Activated CD8-positive, alpha-beta memory T cell treated with anti-CD3 and anti-CD28 coated beads for 36 hours (primary cell): ENCODE measurements at regions not wholly inside any gene's neighbourhood (a gene's known extent, or its start where the extent isn't known, plus 50 kb on each side); places are given as distances from the start of the nearest gene placed in this dataset.

ENCODE experiments used
- CTCF ChIA-PET: fragments of 350-600 bp; sonication (Branson Sonifier 250); formaldehyde crosslinking; loops from one replicate; lab custom pipeline; 2021; ENCODE audit warnings: antibody characterized with exemption; lab: Charles Lee
- POLR2A ChIA-PET: fragments of 350-600 bp; sonication (Branson Sonifier 250); formaldehyde crosslinking; loops from one replicate; lab custom pipeline; 2021; ENCODE audit warnings: antibody characterized with exemption; lab: Charles Lee

- CTCF ChIA-PET, result interaction anchor here (1.3 kb wide), 1 partner anchor 14 kb away, joined by 3 read pairs; no protein-coding TSS in a partner anchor
- POLR2A ChIA-PET, result no interaction called here
Measured at GRCh38 chr2:100655936-100656534, 93.2 kb downstream of the PDCL3 start.

GRCh38 chr2:100658017-100658416, 95.2 kb downstream of the PDCL3 start:
- CTCF ChIA-PET, result no interaction called here
- POLR2A ChIA-PET, result no interaction called here

GRCh38 chr2:100660851-100661584, 98.2 kb downstream of the PDCL3 start:
- ChIA-PET CTCF (no interaction called here), POLR2A (no interaction called here)

- CTCF ChIA-PET, result no interaction called here
- POLR2A ChIA-PET, result no interaction called here
Measured at GRCh38 chr2:100662866-100663265, 100.1 kb downstream of the PDCL3 start.

- POLR2A ChIA-PET, result no interaction called here
- CTCF ChIA-PET, result no interaction called here
Measured at GRCh38 chr2:100664021-100664755, 101.4 kb downstream of the PDCL3 start.

GRCh38 chr2:100664756-100665101, 101.9 kb downstream of the PDCL3 start:
- POLR2A ChIA-PET, result no interaction called here
- CTCF ChIA-PET, result no interaction called here

- POLR2A ChIA-PET, result no interaction called here
- CTCF ChIA-PET, result no interaction called here
Measured at GRCh38 chr2:100666996-100667395, 104.2 kb downstream of the PDCL3 start.

- POLR2A ChIA-PET, result no interaction called here
- CTCF ChIA-PET, result no interaction called here
Measured at GRCh38 chr2:100667801-100668200, 105.0 kb downstream of the PDCL3 start.

- ChIA-PET CTCF (no interaction called here), POLR2A (no interaction called here)
Measured at GRCh38 chr2:100670232-100670631, 107.4 kb downstream of the PDCL3 start.

GRCh38 chr2:100673115-100673514, 110.3 kb downstream of the PDCL3 start:
- ChIA-PET POLR2A (no interaction called here), CTCF (no interaction called here)

- ChIA-PET POLR2A (no interaction called here), CTCF (no interaction called here)
Measured at GRCh38 chr2:100673691-100674485, 111.1 kb downstream of the PDCL3 start.

- ChIA-PET POLR2A (no interaction called here), CTCF (no interaction called here)
Measured at GRCh38 chr2:100674666-100675065, 111.9 kb downstream of the PDCL3 start.

GRCh38 chr2:100675373-100675772, 112.6 kb downstream of the PDCL3 start:
- CTCF ChIA-PET, result no interaction called here
- POLR2A ChIA-PET, result no interaction called here

- CTCF ChIA-PET, result no interaction called here
- POLR2A ChIA-PET, result no interaction called here
Measured at GRCh38 chr2:100675855-100676254, 113.1 kb downstream of the PDCL3 start.

GRCh38 chr2:100676346-100676745, 113.6 kb downstream of the PDCL3 start:
- ChIA-PET CTCF (no interaction called here), POLR2A (no interaction called here)

- POLR2A ChIA-PET, result no interaction called here
- CTCF ChIA-PET, result no interaction called here
Measured at GRCh38 chr2:100677611-100678185, 114.9 kb downstream of the PDCL3 start.

- POLR2A ChIA-PET, result no interaction called here
- CTCF ChIA-PET, result no interaction called here
Measured at GRCh38 chr2:100679211-100679610, 116.4 kb downstream of the PDCL3 start.

GRCh38 chr2:100682536-100682935, 119.7 kb downstream of the PDCL3 start:
- POLR2A ChIA-PET, result no interaction called here
- CTCF ChIA-PET, result no interaction called here

GRCh38 chr2:100683231-100683630, 120.4 kb downstream of the PDCL3 start:
- CTCF ChIA-PET, result no interaction called here
- POLR2A ChIA-PET, result no interaction called here

GRCh38 chr2:100691846-100692245, 128.1 kb upstream of the NPAS2 start:
- POLR2A ChIA-PET, result no interaction called here
- CTCF ChIA-PET, result interaction anchor here (0.6 kb wide), 1 partner anchor 60 kb away, joined by 3 read pairs; no protein-coding TSS in a partner anchor
